Activated CD8-positive, alpha-beta memory T cell treated with anti-CD3 and anti-CD28 coated beads for 36 hours (primary cell): ENCODE measurements at regions not wholly inside any gene's neighbourhood (a gene's known extent, or its start where the extent isn't known, plus 50 kb on each side); places are given as distances from the start of the nearest gene placed in this dataset.
"Not testable (repeated sequence)": the region's sequence is repeated elsewhere in the genome, so short reads cannot be mapped to it uniquely, and the experiment has no call there.

Experiments used
- CTCF ChIA-PET: fragments of 350-600 bp; sonication (Branson Sonifier 250); formaldehyde crosslinking; loops from one replicate; lab custom pipeline; 2021; ENCODE audit warnings: antibody characterized with exemption; lab: Charles Lee
- POLR2A ChIA-PET: fragments of 350-600 bp; sonication (Branson Sonifier 250); formaldehyde crosslinking; loops from one replicate; lab custom pipeline; 2021; ENCODE audit warnings: antibody characterized with exemption; lab: Charles Lee

GRCh38 chr6:126195625-126196236 is 144.2 kb upstream of the CENPW start:
- POLR2A ChIA-PET: no interaction called here
- CTCF ChIA-PET: no interaction called here

- CTCF ChIA-PET: no interaction called here
- POLR2A ChIA-PET: no interaction called here
These were observed 141.3 kb upstream of the CENPW start for GRCh38 chr6:126198631-126199030.

GRCh38 chr6:126199466-126199865 is 140.4 kb upstream of the CENPW start:
- ChIA-PET CTCF (no interaction called here), POLR2A (no interaction called here)

- POLR2A ChIA-PET: no interaction called here
- CTCF ChIA-PET: no interaction called here
These were observed 137.2 kb upstream of the CENPW start for GRCh38 chr6:126202707-126203106.

- POLR2A ChIA-PET: no interaction called here
These were observed 135.8 kb upstream of the CENPW start for GRCh38 chr6:126204126-126204525.

GRCh38 chr6:126204598-126204997 is 135.3 kb upstream of the CENPW start:
- ChIA-PET CTCF (no interaction called here), POLR2A (no interaction called here)

More at GRCh38 chr6:126204126-126204525, 135.8 kb upstream of the CENPW start:
- CTCF ChIA-PET: no interaction called here

- CTCF ChIA-PET: no interaction called here
These were observed 133.2 kb upstream of the CENPW start for GRCh38 chr6:126206504-126207246.

GRCh38 chr6:126210398-126211075 is 129.4 kb upstream of the CENPW start:
- ChIA-PET POLR2A (no interaction called here), CTCF (no interaction called here)

More at GRCh38 chr6:126206504-126207246, 133.2 kb upstream of the CENPW start:
- POLR2A ChIA-PET: no interaction called here

GRCh38 chr6:126217497-126217896 is 122.4 kb upstream of the CENPW start:
- POLR2A ChIA-PET: no interaction called here
- CTCF ChIA-PET: no interaction called here

- POLR2A ChIA-PET, CTCF ChIA-PET: not testable (repeated sequence)
These were observed 119.0 kb upstream of the CENPW start for GRCh38 chr6:126220901-126221300.

- CTCF ChIA-PET: no interaction called here
- POLR2A ChIA-PET: no interaction called here
These were observed 111.8 kb upstream of the CENPW start for GRCh38 chr6:126227833-126228702.

- CTCF ChIA-PET: no interaction called here
- POLR2A ChIA-PET: no interaction called here
These were observed 107.2 kb upstream of the CENPW start for GRCh38 chr6:126232671-126233070.

GRCh38 chr6:126233192-126233591 is 106.7 kb upstream of the CENPW start:
- POLR2A ChIA-PET: no interaction called here
- CTCF ChIA-PET: no interaction called here

GRCh38 chr6:126235363-126235762 is 104.6 kb upstream of the CENPW start:
- POLR2A ChIA-PET: no interaction called here
- CTCF ChIA-PET: no interaction called here

- POLR2A ChIA-PET: no interaction called here
- CTCF ChIA-PET: no interaction called here
These were observed 94.8 kb upstream of the CENPW start for GRCh38 chr6:126245077-126245476.

GRCh38 chr6:126252154-126252553 is 87.8 kb upstream of the CENPW start:
- ChIA-PET POLR2A (interaction anchor here (0.6 kb wide), 1 partner anchor 225 kb away, joined by 4 read pairs; no protein-coding TSS in a partner anchor), CTCF (no interaction called here)

GRCh38 chr6:126253431-126253830 is 86.5 kb upstream of the CENPW start:
- ChIA-PET POLR2A (no interaction called here), CTCF (no interaction called here)

GRCh38 chr6:126258150-126258549 is 81.8 kb upstream of the CENPW start:
- POLR2A ChIA-PET: no interaction called here
- CTCF ChIA-PET: no interaction called here

GRCh38 chr6:126261792-126262421 is 78.0 kb upstream of the CENPW start:
- ChIA-PET CTCF (no interaction called here), POLR2A (no interaction called here)
